ACC112 (cell line): ENCODE measurements at regions not wholly inside any gene's neighbourhood (a gene's known extent, or its start where the extent isn't known, plus 50 kb on each side); places are given as distances from the start of the nearest gene placed in this dataset.

Experiments
- H2AFZ ChIP-seq: fragments of 200-600 bp; sonication (generic); one replicate; pipeline ENCODE4 v1.6.0; 2017; ENCODE audit warnings: antibody characterized with exemption, low read length; ENCODE audit not compliant: unreplicated experiment
- H3K27ac ChIP-seq: fragments of 200-600 bp; sonication (generic); 2 replicates; pipeline ENCODE4 v1.5.1; 2014; ENCODE audit warnings: low read depth, mild to moderate bottlenecking, antibody characterized with exemption, low read length, moderate library complexity
- H3K27me3 ChIP-seq: fragments of 200-600 bp; sonication (generic); 2 replicates; pipeline ENCODE4 v1.6.1; 2014; ENCODE audit warnings: mild to moderate bottlenecking, antibody characterized with exemption, low read length, moderate library complexity, mixed read lengths; ENCODE audit not compliant: insufficient read depth
- H3K36me3 ChIP-seq: fragments of 200-600 bp; sonication (generic); 2 replicates; pipeline ENCODE4 v1.6.1; 2016; ENCODE audit warnings: mild to moderate bottlenecking, antibody characterized with exemption, low read length, moderate library complexity, mixed read lengths; ENCODE audit not compliant: insufficient read depth
- H3K4me1 ChIP-seq: fragments of 200-600 bp; sonication (generic); one replicate; pipeline ENCODE4 v1.6.1; 2016; ENCODE audit warnings: low read length, mixed read lengths; ENCODE audit not compliant: insufficient read depth, unreplicated experiment, control insufficient read depth
- H3K4me3 ChIP-seq: fragments of 200-600 bp; sonication (generic); 2 replicates; pipeline ENCODE4 v1.5.1; 2014; ENCODE audit warnings: mild to moderate bottlenecking, low read depth, low read length
- H3K79me2 ChIP-seq: fragments of 200-600 bp; sonication (generic); one replicate; pipeline ENCODE4 v1.6.0; 2016; ENCODE audit warnings: low read length; ENCODE audit not compliant: control insufficient read depth, unreplicated experiment, insufficient read depth

DNA sequence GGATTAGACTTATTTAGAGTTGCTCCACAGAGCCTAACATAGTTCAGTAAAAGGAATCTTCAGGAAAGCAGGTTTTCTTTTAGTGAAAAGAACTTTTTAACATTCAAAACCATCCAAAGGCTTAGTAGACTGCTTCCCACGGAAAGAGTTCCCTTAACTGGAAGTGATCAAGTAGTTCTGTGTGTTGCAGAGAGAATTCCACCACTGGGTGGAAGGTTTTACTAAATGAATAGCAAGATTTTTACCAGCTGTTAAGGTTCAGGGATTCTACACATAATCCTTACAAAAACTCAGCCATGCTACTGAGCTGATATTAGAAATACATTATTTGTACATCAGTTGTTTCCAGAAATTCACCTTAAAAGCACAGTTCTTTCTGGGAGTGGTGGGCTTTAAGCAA lies 119.7 kb downstream of the GDAP2 start:
- H3K4me3 ChIP-seq: no peak overlapping the region
- no peaks in the 10 kb centered on the region for H3K36me3 ChIP-seq
- H2AFZ ChIP-seq: no peak overlapping the region
- no peaks in the 10 kb centered on the region for H3K27me3 ChIP-seq
- H3K79me2 ChIP-seq: no peaks in the 10 kb centered on the region
- H3K27ac ChIP-seq: no peak overlapping the region
- no peaks in the 10 kb centered on the region for H3K4me1 ChIP-seq

- Histone ChIP-seq H3K36me3 (no peaks in the 10 kb centered on the region), H3K27ac (no peak overlapping the region), H2AFZ (no peak overlapping the region), H3K79me2 (no peaks in the 10 kb centered on the region), H3K4me3 (no peak overlapping the region), H3K4me1 (no peaks in the 10 kb centered on the region), H3K27me3 (no peaks in the 10 kb centered on the region)
These were observed 118.9 kb downstream of the GDAP2 start for GRCh38 chr1:117810553-117810952.

DNA sequence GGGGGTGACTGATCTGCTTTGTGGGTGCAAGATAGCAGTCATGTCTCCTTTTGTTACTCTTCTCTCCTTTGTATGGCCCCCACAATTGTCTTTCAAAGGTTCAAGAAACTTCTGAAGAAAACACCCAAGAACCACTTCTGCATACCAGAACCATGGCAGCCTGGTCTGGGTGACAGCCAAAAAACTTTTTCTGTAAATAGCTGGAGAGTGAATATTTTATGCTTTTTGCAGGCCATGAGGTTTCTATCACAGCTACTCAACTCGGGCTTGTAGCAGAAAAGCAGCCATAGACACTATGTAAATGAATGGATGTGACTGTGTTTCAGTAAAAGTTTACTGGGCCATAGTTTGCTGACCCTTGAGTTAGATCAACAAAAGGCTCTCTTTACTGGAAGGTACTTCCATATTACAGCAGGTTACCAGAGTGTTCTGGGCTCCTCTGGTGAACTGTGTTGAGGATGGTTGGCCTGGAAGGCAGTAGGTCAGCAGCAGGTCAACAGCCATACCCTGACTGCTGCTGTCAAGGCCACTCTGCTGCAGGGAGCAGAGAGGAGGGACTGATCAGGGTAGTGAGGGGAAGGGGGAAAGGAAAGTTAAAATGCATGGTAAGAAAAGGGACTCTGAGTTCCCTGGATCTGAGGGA lies 116.4 kb downstream of the GDAP2 start:
- no peak overlapping the region for H2AFZ ChIP-seq
- H3K27ac ChIP-seq: no peak overlapping the region
- no peaks in the 10 kb centered on the region for H3K4me1 ChIP-seq
- H3K36me3 ChIP-seq: no peaks in the 10 kb centered on the region
- no peaks in the 10 kb centered on the region for H3K79me2 ChIP-seq
- no peaks in the 10 kb centered on the region for H3K27me3 ChIP-seq
- H3K4me3 ChIP-seq: no peak overlapping the region
